IMR-90 (cell line): ENCODE measurements at regions not wholly inside any gene's neighbourhood (a gene's known extent, or its start where the extent isn't known, plus 50 kb on each side); places are given as distances from the start of the nearest gene placed in this dataset.
A peak's percentile ranks its signal among the peaks of the same experiment; 100 is the strongest.

Experiments
- ATAC-seq: fragments of 200-7000 bp; cut with Tn5 transposase; 2 replicates; pipeline ENCODE4 v1.9.1; 2020; ENCODE audit warnings: low read depth, mild to moderate bottlenecking, moderate library complexity
- BruUV-seq: library from RNA; stranded (reverse); fragments of 400-500 nt; replicated peaks from 2 replicates; lab custom pipeline; 2021; lab: Mats Ljungman, UMichigan
- CTCF ChIA-PET: fragments of 300-600 bp; formaldehyde crosslinking; extraction: SDS; loops from one replicate; lab custom pipeline; 2021; ENCODE audit warnings: antibody characterized with exemption; lab: Yijun Ruan, JAX
- POLR2A ChIA-PET: fragments of 300-600 bp; sonication (Branson Sonifier 250); formaldehyde crosslinking; loops from one replicate; lab custom pipeline; 2022; ENCODE audit warnings: antibody characterized with exemption; ENCODE audit not compliant: unreplicated experiment; lab: Charles Lee
- DNase-seq: peaks from one replicate; pipeline ENCODE4 v3.0.0; 2013
- H2AFZ ChIP-seq: replicated peaks from 2 replicates; pipeline ENCODE3; 2013; ENCODE audit warnings: low read length, mild to moderate bottlenecking; ENCODE audit not compliant: poor library complexity
- H2AK5ac ChIP-seq: 2 replicates; pipeline ENCODE4 v1.6.1; 2013; ENCODE audit warnings: low read depth, low read length, inconsistent platforms
- H2AK9ac ChIP-seq: replicated peaks from 2 replicates; pipeline ENCODE3; 2013; ENCODE audit warnings: mild to moderate bottlenecking, low read depth, low read length, moderate library complexity; ENCODE audit not compliant: poor library complexity
- H2BK120ac ChIP-seq: 2 replicates; pipeline ENCODE4 v1.6.1; 2013; ENCODE audit warnings: low read depth, low read length, inconsistent platforms
- H2BK15ac ChIP-seq: 3 replicates; pipeline ENCODE4 v1.6.1; 2013; ENCODE audit warnings: low read depth, low read length, inconsistent platforms
- H2BK20ac ChIP-seq: 2 replicates; pipeline ENCODE4 v1.6.1; 2013; ENCODE audit warnings: low read depth, mild to moderate bottlenecking, inconsistent platforms, low read length, moderate library complexity
- H2BK5ac ChIP-seq: 2 replicates; pipeline ENCODE4 v1.6.1; 2013; ENCODE audit warnings: mild to moderate bottlenecking, low read depth, low read length, inconsistent platforms; ENCODE audit not compliant: poor library complexity, severe bottlenecking
- H3K14ac ChIP-seq: replicated peaks from 2 replicates; pipeline ENCODE4 v1.6.1; 2013; ENCODE audit warnings: low read depth, low read length, inconsistent platforms
- H3K18ac ChIP-seq: 2 replicates; pipeline ENCODE4 v1.6.1; 2013; ENCODE audit warnings: low read depth, low read length, control low read depth
- H3K23ac ChIP-seq: 2 replicates; pipeline ENCODE4 v1.6.1; 2013; ENCODE audit warnings: low read depth, low read length, inconsistent platforms
- H3K27ac ChIP-seq: 2 replicates; pipeline ENCODE4 v1.5.1; 2013; ENCODE audit warnings: mild to moderate bottlenecking, control low read depth, low read length; ENCODE audit not compliant: insufficient read depth
- H3K27me3 ChIP-seq: 2 replicates; pipeline ENCODE4 v1.6.1; 2013; ENCODE audit warnings: low read length; ENCODE audit not compliant: control insufficient read depth, insufficient read depth
- H3K36me3 ChIP-seq: 2 replicates; pipeline ENCODE4 v1.6.1; 2013; ENCODE audit warnings: low read length, mixed read lengths; ENCODE audit not compliant: control insufficient read depth, insufficient read depth
- H3K4ac ChIP-seq: 2 replicates; pipeline ENCODE4 v1.6.1; 2013; ENCODE audit warnings: low read depth, low read length, inconsistent platforms
- H3K4me1 ChIP-seq: 2 replicates; pipeline ENCODE4 v1.6.1; 2013; ENCODE audit warnings: low read length, mixed read lengths; ENCODE audit not compliant: control insufficient read depth, insufficient read depth
- H3K4me2 ChIP-seq: 2 replicates; pipeline ENCODE4 v1.6.1; 2013; ENCODE audit warnings: low read depth, mild to moderate bottlenecking, control low read depth, low read length, moderate library complexity
- H3K4me3 ChIP-seq: 2 replicates; pipeline ENCODE4 v1.5.1; 2013; ENCODE audit warnings: low read depth, mild to moderate bottlenecking, control low read depth, low read length, moderate library complexity; ENCODE audit not compliant: insufficient read depth
- H3K56ac ChIP-seq: 2 replicates; pipeline ENCODE4 v1.6.1; 2013; ENCODE audit warnings: low read length, inconsistent platforms; ENCODE audit not compliant: insufficient read depth; ENCODE audit errors: extremely low read depth
- H3K79me1 ChIP-seq, 2 experiments: 2 replicates each; pipeline ENCODE4 v1.6.1; 2013; ENCODE audit warnings: low read length in 2 of 2, inconsistent platforms in 1 of 2, low read depth in 1 of 2
- H3K9ac ChIP-seq: 2 replicates; pipeline ENCODE4 v1.6.1; 2013; ENCODE audit warnings: low read depth, low read length, control low read depth
- H3K9me1 ChIP-seq: 2 replicates; pipeline ENCODE4 v1.6.1; 2013; ENCODE audit warnings: low read length, inconsistent platforms; ENCODE audit not compliant: insufficient read depth
- H3K9me3 ChIP-seq: 2 replicates; pipeline ENCODE4 v1.6.1; 2013; ENCODE audit warnings: low read length; ENCODE audit not compliant: control insufficient read depth, insufficient read depth
- H4K20me1 ChIP-seq: 2 replicates; pipeline ENCODE4 v1.6.1; 2013; ENCODE audit warnings: low read length, inconsistent platforms; ENCODE audit not compliant: insufficient read depth
- H4K5ac ChIP-seq: 2 replicates; pipeline ENCODE4 v1.6.1; 2013; ENCODE audit warnings: mild to moderate bottlenecking, low read depth, low read length, control low read depth
- H4K8ac ChIP-seq, 2 experiments: 2 replicates each; pipeline ENCODE4 v1.6.1; 2013; ENCODE audit warnings: low read depth in 2 of 2, low read length in 2 of 2, control low read depth in 1 of 2, inconsistent platforms in 1 of 2
- H4K91ac ChIP-seq: 2 replicates; pipeline ENCODE4 v1.6.1; 2013; ENCODE audit warnings: low read depth, low read length, inconsistent platforms; ENCODE audit not compliant: insufficient read depth
- MXI1 ChIP-seq: IDR thresholded peaks from 2 replicates; pipeline ENCODE4 v1.6.1; 2012; ENCODE audit warnings: low read depth, mild to moderate bottlenecking, low read length, moderate library complexity, borderline replicate concordance
- POLR2A ChIP-seq: IDR thresholded peaks from 2 replicates; pipeline ENCODE4 v1.6.1; 2012; ENCODE audit warnings: mild to moderate bottlenecking, low read depth, low read length
- RCOR1 ChIP-seq: IDR thresholded peaks from 2 replicates; pipeline ENCODE4 v1.6.1; 2012; ENCODE audit warnings: mild to moderate bottlenecking, low read length, improper control_type of control experiment; ENCODE audit not compliant: insufficient replicate concordance
- WGBS, 2 experiments: methylation state at CpG; one replicate each; pipeline versions ENCODE4 v1.1.5 to v1.1.7; 2013; ENCODE audit warnings: missing lambda C conversion rate in 2 of 2; ENCODE audit not compliant: insufficient read length in 1 of 2; ENCODE audit errors: extremely low coverage in 2 of 2; 5-methylcytosine and 5-hydroxymethylcytosine counted together
- dilution Hi-C: fragments of 300-500 bp; cut with HindIII; formaldehyde crosslinking; loops from one replicate; pipeline ENCODE4 v1.14.3; 2018; ENCODE audit warnings: low sequenced_read_pairs; ENCODE audit not compliant: unreplicated experiment
- in situ Hi-C: fragments of 300-500 bp; cut with MboI; formaldehyde crosslinking; loops from 3 replicates; pipeline ENCODE4 v1.14.3; 2019; ENCODE audit warnings: low sequenced_read_pairs, inconsistent platforms, mixed read lengths
- intact Hi-C: fragments of 100-400 bp; cut with micrococcal nuclease; formaldehyde crosslinking; loops from 2 replicates; pipeline ENCODE4 v1.10.0; 2022
- TF ChIP-seq, protein P1 (sequence below): fragments of 150-350 bp; IDR thresholded peaks from 2 replicates; pipeline ENCODE4 v1.6.1; 2016; ENCODE audit warnings: low read depth, mild to moderate bottlenecking, low read length, moderate library complexity, borderline replicate concordance

DNA sequence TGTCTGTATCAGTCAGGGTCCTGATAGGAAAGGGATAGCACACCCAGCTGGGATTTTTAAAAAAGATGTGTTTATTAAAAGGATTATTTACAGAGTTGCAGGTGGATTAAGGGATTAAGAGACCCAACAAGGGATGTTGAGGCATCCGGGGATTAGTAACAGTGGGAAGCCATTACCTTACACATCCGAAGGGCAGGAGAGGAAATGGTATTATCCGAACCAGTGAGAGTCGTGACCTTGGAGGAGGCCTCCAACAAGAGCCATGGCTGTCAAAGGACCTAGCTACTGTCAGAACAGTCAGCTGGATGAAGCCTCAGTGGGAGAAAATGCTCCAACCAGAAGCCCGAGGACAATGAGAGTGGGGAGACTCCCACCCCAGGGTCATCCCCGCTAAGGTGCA lies 146.3 kb upstream of the KRAS start:
- Histone ChIP-seq H3K18ac (no peak overlapping the region), H3K4ac (no peak overlapping the region), H4K20me1 (no peaks in the 10 kb centered on the region), H4K8ac (no peak overlapping the region), H3K27me3 (no peaks in the 10 kb centered on the region), H3K9me1 (peaks cover 3% of the 10 kb centered on the region; the same call in 1 of the 2 replicates), H3K9ac (no peak overlapping the region), H4K91ac (no peak overlapping the region), H2BK15ac (no peak overlapping the region), H2AFZ (no peak overlapping the region), H3K4me2 (no peak overlapping the region), H3K56ac (no peak overlapping the region), H2AK5ac (no peak overlapping the region), H3K23ac (no peak overlapping the region), H3K27ac (no peak overlapping the region), H3K9me3 (no peaks in the 10 kb centered on the region), H2BK120ac (no peak overlapping the region), H3K79me1 (no peaks in the 10 kb centered on the region), H3K4me3 (no peak overlapping the region), H2AK9ac (no peak overlapping the region), H2BK20ac (no peak overlapping the region), H2BK5ac (no peak overlapping the region), H4K5ac (no peak overlapping the region), H3K14ac (0 out of 2 replicates have a peak overlapping the region, but pooled peaks have one; percentile 15), H3K4me1 (no peaks in the 10 kb centered on the region), H3K36me3 (no peaks in the 10 kb centered on the region)
- no peak for DNase-seq
- no CpG with 5 or more reads among the region's 6 CpGs for WGBS, 2 experiments
- dilution Hi-C loops (no loop called here), in situ Hi-C loops (loop anchor here (10.0 kb wide), 1 partner anchor 402 kb away; no protein-coding TSS in a partner anchor), intact Hi-C loops (no loop called here)
- ATAC-seq = no peak
- TF ChIP-seq, protein P1, sequence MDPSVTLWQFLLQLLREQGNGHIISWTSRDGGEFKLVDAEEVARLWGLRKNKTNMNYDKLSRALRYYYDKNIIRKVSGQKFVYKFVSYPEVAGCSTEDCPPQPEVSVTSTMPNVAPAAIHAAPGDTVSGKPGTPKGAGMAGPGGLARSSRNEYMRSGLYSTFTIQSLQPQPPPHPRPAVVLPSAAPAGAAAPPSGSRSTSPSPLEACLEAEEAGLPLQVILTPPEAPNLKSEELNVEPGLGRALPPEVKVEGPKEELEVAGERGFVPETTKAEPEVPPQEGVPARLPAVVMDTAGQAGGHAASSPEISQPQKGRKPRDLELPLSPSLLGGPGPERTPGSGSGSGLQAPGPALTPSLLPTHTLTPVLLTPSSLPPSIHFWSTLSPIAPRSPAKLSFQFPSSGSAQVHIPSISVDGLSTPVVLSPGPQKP = no peak
- no peak for TF ChIP-seq MXI1
- no peak for TF ChIP-seq POLR2A
- TF ChIP-seq RCOR1 = no peak
- CTCF ChIA-PET = interaction anchor here (0.7 to 1.4 kb wide), 2 partner anchors 193 to 254 kb away, joined by 4 read pairs; no protein-coding TSS in a partner anchor
- no TSS peak for BruUV-seq
- POLR2A ChIA-PET = no interaction called here
